ENCODE measurements at regions not wholly inside any gene's neighbourhood (a gene's known extent, or its start where the extent isn't known, plus 50 kb on each side); places are given as distances from the start of the nearest gene placed in this dataset.

DNA sequence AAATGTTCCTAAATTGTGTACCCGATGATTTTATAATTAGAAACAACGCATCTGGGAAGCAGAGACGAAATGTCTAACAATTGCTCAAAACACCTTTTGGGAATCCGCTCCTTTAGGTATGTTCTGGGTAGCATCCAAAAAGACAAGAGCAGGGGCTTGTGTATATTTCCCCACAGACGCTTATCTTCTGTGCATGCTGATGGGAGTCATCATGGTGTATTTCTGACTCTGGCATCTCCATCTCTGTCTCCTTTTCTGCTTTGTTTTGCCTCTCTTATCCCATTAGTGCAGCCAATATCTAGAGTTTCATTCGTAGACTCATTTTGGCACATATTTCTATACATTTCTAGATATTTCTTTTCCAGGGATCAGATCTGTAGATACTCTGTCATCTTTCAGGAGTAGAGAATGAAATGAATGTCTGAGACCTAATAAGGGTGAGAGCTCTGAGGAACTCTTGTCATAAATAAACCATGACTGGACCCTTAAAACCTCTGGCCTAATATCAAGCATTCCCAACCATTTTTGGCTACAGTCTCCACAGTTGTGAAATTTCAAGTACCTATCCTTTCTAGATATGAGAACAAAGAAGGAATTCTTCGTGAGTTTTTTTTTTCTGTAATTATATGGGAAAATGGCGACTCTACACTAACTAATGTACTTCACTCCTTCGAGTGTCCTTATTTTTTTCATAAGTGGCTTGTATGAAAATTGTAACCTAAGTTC, 508.2 kb downstream of the ACTL7B start:
- Histone ChIP-seq H3K4me1 (ENCODE audit: insufficient read depth) (no peaks in the 10 kb centered on the region), H3K4me2 (no peak overlapping the region), H3K27me3 (no peaks in the 10 kb centered on the region), H4K20me1 (ENCODE audit: insufficient read depth, poor library complexity, severe bottlenecking) (no peaks in the 10 kb centered on the region), H3K79me2 (no peaks in the 10 kb centered on the region), H2AFZ (no peak overlapping the region), H3K4me3 (no peak overlapping the region), H3K9me3 (ENCODE audit: low read depth) (no peaks in the 10 kb centered on the region), H3K36me3 (replicated peaks; ENCODE audit: insufficient read depth, low read depth) (no peaks in the 10 kb centered on the region), H3K9me2 (replicated peaks; ENCODE audit: insufficient read depth) (no peaks in the 10 kb centered on the region), H3K27ac (no peak overlapping the region)
- DNase-seq (ENCODE audit: low spot score) = no peak
- no peak for TF ChIP-seq EZH2 (IDR thresholded peaks at IDR 0.05; ENCODE audit: borderline replicate concordance)
- no peak for TF ChIP-seq EZH2phosphoT487 (IDR thresholded peaks at IDR 0.05; ENCODE audit: low read depth, severe bottlenecking, unreplicated experiment)
- no peak for TF ChIP-seq CTCF (IDR thresholded peaks at IDR 0.05; ENCODE audit: poor library complexity)
- 94% methylated on average over 9 of the region's 9 CpGs for whole genome bisulfite sequencing (ENCODE audit: low lambda C conversion rate, missing lambda C conversion rate)

GRCh38 chr9:108345826-108346225, 510.0 kb downstream of the ACTL7B start:
- H3K79me2 ChIP-seq = no peaks in the 10 kb centered on the region
- no peaks in the 10 kb centered on the region for H3K9me3 ChIP-seq (ENCODE audit: low read depth)
- TF ChIP-seq EZH2phosphoT487 (IDR thresholded peaks at IDR 0.05; ENCODE audit: low read depth, severe bottlenecking, unreplicated experiment) (no peak), EZH2 (IDR thresholded peaks at IDR 0.05; ENCODE audit: borderline replicate concordance) (no peak), CTCF (IDR thresholded peaks at IDR 0.05; ENCODE audit: poor library complexity) (no peak)
- H3K27ac ChIP-seq = no peak overlapping the region
- WGBS (ENCODE audit: low lambda C conversion rate, missing lambda C conversion rate) = 68% methylated on average over 3 of the region's 3 CpGs
- no peaks in the 10 kb centered on the region for H4K20me1 ChIP-seq (ENCODE audit: insufficient read depth, poor library complexity, severe bottlenecking)
- no peak overlapping the region for H3K4me3 ChIP-seq
- no peaks in the 10 kb centered on the region for H3K4me1 ChIP-seq (ENCODE audit: insufficient read depth)
- no peaks in the 10 kb centered on the region for H3K27me3 ChIP-seq
- H3K9me2 ChIP-seq (replicated peaks; ENCODE audit: insufficient read depth) = no peaks in the 10 kb centered on the region
- DNase-seq (ENCODE audit: low spot score) = no peak
- no peaks in the 10 kb centered on the region for H3K36me3 ChIP-seq (replicated peaks; ENCODE audit: insufficient read depth, low read depth)
- no peak overlapping the region for H2AFZ ChIP-seq
- no peak overlapping the region for H3K4me2 ChIP-seq

DNA sequence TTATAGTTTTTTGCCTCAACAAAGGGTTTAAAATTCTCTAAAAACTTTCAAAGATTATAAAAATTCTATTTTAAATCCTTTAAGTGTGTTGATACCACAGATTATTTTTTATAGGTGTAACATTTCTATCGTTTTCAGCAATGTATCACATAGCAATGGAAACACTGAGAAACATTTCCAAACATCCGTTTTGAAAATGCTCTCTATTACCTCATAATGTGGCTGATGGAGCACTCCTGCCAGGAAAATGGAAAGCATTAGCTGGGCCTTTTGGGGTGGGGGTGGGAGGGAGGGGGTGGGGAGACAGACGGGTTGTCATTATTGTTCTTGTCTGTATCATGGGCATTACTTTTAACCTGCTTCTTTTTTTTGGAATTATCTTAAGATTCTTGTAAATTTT, 516.5 kb downstream of the ACTL7B start:
- no peaks in the 10 kb centered on the region for H3K79me2 ChIP-seq
- no peak overlapping the region for H3K27ac ChIP-seq
- H3K9me3 ChIP-seq (ENCODE audit: low read depth) = no peaks in the 10 kb centered on the region
- TF ChIP-seq EZH2phosphoT487 (IDR thresholded peaks at IDR 0.05; ENCODE audit: low read depth, severe bottlenecking, unreplicated experiment) (no peak), EZH2 (IDR thresholded peaks at IDR 0.05; ENCODE audit: borderline replicate concordance) (no peak), CTCF (IDR thresholded peaks at IDR 0.05; ENCODE audit: poor library complexity) (no peak)
- no peak overlapping the region for H3K4me3 ChIP-seq
- H3K9me2 ChIP-seq (replicated peaks; ENCODE audit: insufficient read depth) = no peaks in the 10 kb centered on the region
- DNase-seq (ENCODE audit: low spot score) = no peak
- H3K27me3 ChIP-seq = no peaks in the 10 kb centered on the region
- H3K36me3 ChIP-seq (replicated peaks; ENCODE audit: insufficient read depth, low read depth) = no peaks in the 10 kb centered on the region
- no peaks in the 10 kb centered on the region for H3K4me1 ChIP-seq (ENCODE audit: insufficient read depth)
- no peak overlapping the region for H2AFZ ChIP-seq
- 60% methylated on average over 3 of the region's 3 CpGs for WGBS (ENCODE audit: low lambda C conversion rate, missing lambda C conversion rate)
- H4K20me1 ChIP-seq (ENCODE audit: insufficient read depth, poor library complexity, severe bottlenecking) = no peaks in the 10 kb centered on the region
- no peak overlapping the region for H3K4me2 ChIP-seq
